Ishikawa (cell line): ENCODE measurements at regions not wholly inside any gene's neighbourhood (a gene's known extent, or its start where the extent isn't known, plus 50 kb on each side); places are given as distances from the start of the nearest gene placed in this dataset.

ENCODE experiments used
- CEBPB ChIP-seq: IDR thresholded peaks from 2 replicates; pipeline ENCODE4 v1.6.1; 2012
- CREB1 ChIP-seq: IDR thresholded peaks from 2 replicates; pipeline ENCODE4 v1.6.1; 2012; ENCODE audit warnings: low read depth
- EGR1 ChIP-seq: IDR thresholded peaks from 2 replicates; pipeline ENCODE4 v1.6.1; 2012
- EP300 ChIP-seq: IDR thresholded peaks from 2 replicates; pipeline ENCODE4 v1.6.1; 2012; ENCODE audit warnings: borderline replicate concordance
- FOXM1 ChIP-seq: IDR thresholded peaks from 2 replicates; pipeline ENCODE4 v1.6.1; 2012; ENCODE audit warnings: low read depth, borderline replicate concordance
- NFIC ChIP-seq: IDR thresholded peaks from 2 replicates; pipeline ENCODE4 v1.6.1; 2012
- RAD21 ChIP-seq: IDR thresholded peaks from 2 replicates; pipeline ENCODE4 v1.6.1; 2012; ENCODE audit warnings: low read depth
- TAF1 ChIP-seq: IDR thresholded peaks from 2 replicates; pipeline ENCODE4 v1.6.1; 2012; ENCODE audit warnings: low read depth, mild to moderate bottlenecking
- TCF12 ChIP-seq: IDR thresholded peaks from 2 replicates; pipeline ENCODE4 v1.6.1; 2012; ENCODE audit warnings: low read depth
- TEAD4 ChIP-seq: IDR thresholded peaks from 2 replicates; pipeline ENCODE4 v1.6.1; 2012
- YY1 ChIP-seq: IDR thresholded peaks from 2 replicates; pipeline ENCODE4 v1.6.1; 2012; ENCODE audit warnings: low read depth
- ZBTB7A ChIP-seq: IDR thresholded peaks from 2 replicates; pipeline ENCODE4 v1.6.1; 2012; ENCODE audit warnings: low read depth
- TF ChIP-seq, protein P1 (sequence below): IDR thresholded peaks from 2 replicates; pipeline ENCODE4 v1.6.1; 2012
- TF ChIP-seq, protein P2 (sequence below): IDR thresholded peaks from 2 replicates; pipeline ENCODE4 v1.6.1; 2012; ENCODE audit warnings: low read depth, mild to moderate bottlenecking

GRCh38 chr2:128781585-128782385 is 463.1 kb upstream of the HS6ST1 start:
- TF ChIP-seq TCF12, result no peak
- no peak for TF ChIP-seq ZBTB7A
- TF ChIP-seq, protein P1, sequence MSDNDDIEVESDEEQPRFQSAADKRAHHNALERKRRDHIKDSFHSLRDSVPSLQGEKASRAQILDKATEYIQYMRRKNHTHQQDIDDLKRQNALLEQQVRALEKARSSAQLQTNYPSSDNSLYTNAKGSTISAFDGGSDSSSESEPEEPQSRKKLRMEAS, result no peak
- no peak for TF ChIP-seq FOXM1
- no peak for TF ChIP-seq TAF1
- no peak for TF ChIP-seq CREB1
- TF ChIP-seq CEBPB, result no peak
- no peak for TF ChIP-seq EP300
- TF ChIP-seq, protein P2, sequence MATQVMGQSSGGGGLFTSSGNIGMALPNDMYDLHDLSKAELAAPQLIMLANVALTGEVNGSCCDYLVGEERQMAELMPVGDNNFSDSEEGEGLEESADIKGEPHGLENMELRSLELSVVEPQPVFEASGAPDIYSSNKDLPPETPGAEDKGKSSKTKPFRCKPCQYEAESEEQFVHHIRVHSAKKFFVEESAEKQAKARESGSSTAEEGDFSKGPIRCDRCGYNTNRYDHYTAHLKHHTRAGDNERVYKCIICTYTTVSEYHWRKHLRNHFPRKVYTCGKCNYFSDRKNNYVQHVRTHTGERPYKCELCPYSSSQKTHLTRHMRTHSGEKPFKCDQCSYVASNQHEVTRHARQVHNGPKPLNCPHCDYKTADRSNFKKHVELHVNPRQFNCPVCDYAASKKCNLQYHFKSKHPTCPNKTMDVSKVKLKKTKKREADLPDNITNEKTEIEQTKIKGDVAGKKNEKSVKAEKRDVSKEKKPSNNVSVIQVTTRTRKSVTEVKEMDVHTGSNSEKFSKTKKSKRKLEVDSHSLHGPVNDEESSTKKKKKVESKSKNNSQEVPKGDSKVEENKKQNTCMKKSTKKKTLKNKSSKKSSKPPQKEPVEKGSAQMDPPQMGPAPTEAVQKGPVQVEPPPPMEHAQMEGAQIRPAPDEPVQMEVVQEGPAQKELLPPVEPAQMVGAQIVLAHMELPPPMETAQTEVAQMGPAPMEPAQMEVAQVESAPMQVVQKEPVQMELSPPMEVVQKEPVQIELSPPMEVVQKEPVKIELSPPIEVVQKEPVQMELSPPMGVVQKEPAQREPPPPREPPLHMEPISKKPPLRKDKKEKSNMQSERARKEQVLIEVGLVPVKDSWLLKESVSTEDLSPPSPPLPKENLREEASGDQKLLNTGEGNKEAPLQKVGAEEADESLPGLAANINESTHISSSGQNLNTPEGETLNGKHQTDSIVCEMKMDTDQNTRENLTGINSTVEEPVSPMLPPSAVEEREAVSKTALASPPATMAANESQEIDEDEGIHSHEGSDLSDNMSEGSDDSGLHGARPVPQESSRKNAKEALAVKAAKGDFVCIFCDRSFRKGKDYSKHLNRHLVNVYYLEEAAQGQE, result no peak
- no peak for TF ChIP-seq YY1
- TF ChIP-seq TEAD4, result no peak
- TF ChIP-seq RAD21, result no peak
- no peak for TF ChIP-seq EGR1
- no peak for TF ChIP-seq NFIC
